Neutrophil (primary cell): ENCODE measurements at regions not wholly inside any gene's neighbourhood (a gene's known extent, or its start where the extent isn't known, plus 50 kb on each side); places are given as distances from the start of the nearest gene placed in this dataset.

ENCODE experiments used
- H3K27ac ChIP-seq: fragments of 200-600 bp; sonication (generic); 2 replicates; pipeline ENCODE4 v1.5.1; 2016; ENCODE audit warnings: mild to moderate bottlenecking, moderate library complexity
- H3K27me3 ChIP-seq: fragments of 200-600 bp; sonication (generic); 2 replicates; pipeline ENCODE4 v1.6.0; 2016; ENCODE audit warnings: mild to moderate bottlenecking
- H3K36me3 ChIP-seq: fragments of 200-600 bp; sonication (generic); 2 replicates; pipeline ENCODE4 v1.5.1; 2017
- H3K4me1 ChIP-seq, 2 experiments: fragments of 200-600 bp in 1 of 2; sonication (generic) in 1 of 2; 1 replicate in 1 of 2; 2 replicates in 1 of 2; pipeline versions ENCODE4 v1.5.1 to v1.6.1; 2013 to 2016; ENCODE audit warnings: low read depth in 1 of 2, low read length in 1 of 2, mild to moderate bottlenecking in 1 of 2, moderate library complexity in 1 of 2; ENCODE audit not compliant: control insufficient read depth in 1 of 2, insufficient read depth in 1 of 2
- H3K4me3 ChIP-seq, 2 experiments: fragments of 200-600 bp in 1 of 2; sonication (generic) in 1 of 2; 1 replicate in 1 of 2; 2 replicates in 1 of 2; pipeline ENCODE4 v1.5.1; 2013 to 2016; ENCODE audit warnings: low read depth in 1 of 2, low read length in 1 of 2, mild to moderate bottlenecking in 1 of 2, moderate library complexity in 1 of 2
- H3K9me3 ChIP-seq: fragments of 200-600 bp; sonication (generic); 2 replicates; pipeline ENCODE4 v1.5.1; 2016
- TF ChIP-seq, protein P1 (sequence below): fragments of 200-600 bp; sonication (generic); IDR thresholded peaks from 2 replicates; pipeline ENCODE4 v1.5.1; 2016; ENCODE audit warnings: antibody characterized with exemption

DNA sequence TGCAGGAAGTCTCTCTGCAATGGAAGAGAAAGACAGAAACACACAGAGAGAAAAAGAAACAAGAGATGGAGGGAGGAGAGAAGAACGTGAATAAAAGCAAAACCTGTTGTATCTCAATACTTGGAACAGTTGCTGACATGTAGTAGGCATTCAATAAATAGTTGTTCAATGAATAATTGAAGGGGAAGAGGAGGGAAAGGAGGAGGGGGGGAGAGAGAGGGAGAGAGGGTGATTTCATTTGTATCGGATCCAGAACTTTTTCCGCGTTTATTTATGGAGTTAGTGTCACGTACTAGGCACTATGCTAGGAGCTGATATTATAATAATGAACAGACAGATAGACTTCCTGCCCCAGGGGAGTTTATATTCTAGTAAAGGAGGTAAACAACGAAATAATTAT is 144.1 kb downstream of the OMA1 start:
- H3K36me3 ChIP-seq: no peaks in the 10 kb centered on the region
- no peaks in the 10 kb centered on the region for H3K9me3 ChIP-seq
- TF ChIP-seq, protein P1, sequence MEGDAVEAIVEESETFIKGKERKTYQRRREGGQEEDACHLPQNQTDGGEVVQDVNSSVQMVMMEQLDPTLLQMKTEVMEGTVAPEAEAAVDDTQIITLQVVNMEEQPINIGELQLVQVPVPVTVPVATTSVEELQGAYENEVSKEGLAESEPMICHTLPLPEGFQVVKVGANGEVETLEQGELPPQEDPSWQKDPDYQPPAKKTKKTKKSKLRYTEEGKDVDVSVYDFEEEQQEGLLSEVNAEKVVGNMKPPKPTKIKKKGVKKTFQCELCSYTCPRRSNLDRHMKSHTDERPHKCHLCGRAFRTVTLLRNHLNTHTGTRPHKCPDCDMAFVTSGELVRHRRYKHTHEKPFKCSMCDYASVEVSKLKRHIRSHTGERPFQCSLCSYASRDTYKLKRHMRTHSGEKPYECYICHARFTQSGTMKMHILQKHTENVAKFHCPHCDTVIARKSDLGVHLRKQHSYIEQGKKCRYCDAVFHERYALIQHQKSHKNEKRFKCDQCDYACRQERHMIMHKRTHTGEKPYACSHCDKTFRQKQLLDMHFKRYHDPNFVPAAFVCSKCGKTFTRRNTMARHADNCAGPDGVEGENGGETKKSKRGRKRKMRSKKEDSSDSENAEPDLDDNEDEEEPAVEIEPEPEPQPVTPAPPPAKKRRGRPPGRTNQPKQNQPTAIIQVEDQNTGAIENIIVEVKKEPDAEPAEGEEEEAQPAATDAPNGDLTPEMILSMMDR: no peak
- H3K27ac ChIP-seq: no peak overlapping the region
- H3K27me3 ChIP-seq: no peaks in the 10 kb centered on the region
- no peak overlapping the region for H3K4me3 ChIP-seq
- H3K4me1 ChIP-seq: peaks cover 13 to 17% of the 10 kb centered on the region in 2 experiments

DNA sequence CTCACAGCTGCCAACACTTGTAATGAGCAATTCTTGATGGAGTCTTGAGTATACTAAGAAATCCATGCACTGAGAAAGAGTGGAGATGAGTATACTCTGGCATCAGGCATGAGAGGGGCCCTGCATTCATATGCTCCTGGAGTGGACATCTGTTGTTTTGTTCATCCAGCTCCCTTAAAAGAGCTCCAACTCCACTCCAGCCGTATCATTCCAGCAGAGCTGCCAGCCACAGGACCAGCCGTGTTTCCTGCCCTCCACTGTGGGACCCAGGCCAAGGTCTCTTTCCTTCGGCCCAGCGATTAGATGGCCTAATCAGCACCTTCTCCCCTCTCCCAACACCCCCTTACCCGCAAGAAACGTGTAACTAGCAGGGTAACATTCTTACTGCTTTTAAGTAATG is 144.5 kb downstream of the OMA1 start:
- H3K36me3 ChIP-seq: no peaks in the 10 kb centered on the region
- H3K27ac ChIP-seq: no peak overlapping the region
- no peaks in the 10 kb centered on the region for H3K9me3 ChIP-seq
- H3K27me3 ChIP-seq: no peaks in the 10 kb centered on the region
- TF ChIP-seq, protein P1: no peak
- H3K4me3 ChIP-seq: no peak overlapping the region
- H3K4me1 ChIP-seq: peaks cover 17 to 21% of the 10 kb centered on the region in 2 experiments

DNA sequence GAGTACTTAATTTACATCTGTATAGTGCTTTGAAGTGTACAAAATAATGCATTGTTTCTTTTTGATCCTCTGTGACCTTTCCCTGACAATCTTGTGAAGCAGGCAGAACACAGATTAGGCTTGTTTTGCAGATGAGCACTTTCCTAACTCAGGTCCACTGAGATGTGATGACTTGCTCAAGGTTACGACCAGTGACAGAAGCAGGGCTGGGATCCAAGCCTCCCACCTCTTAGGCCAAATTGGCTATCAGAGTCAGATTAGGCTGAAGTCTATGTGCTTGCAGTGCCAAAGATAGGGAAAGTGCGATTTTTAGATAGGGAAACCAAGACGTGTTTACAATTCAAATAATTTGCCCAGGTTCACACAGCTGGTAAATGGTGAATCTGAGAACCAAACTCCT is 147.3 kb downstream of the OMA1 start:
- Histone ChIP-seq H3K36me3 (no peaks in the 10 kb centered on the region), H3K4me3 (no peak overlapping the region), H3K9me3 (no peaks in the 10 kb centered on the region), H3K27ac (no peak overlapping the region), H3K27me3 (no peaks in the 10 kb centered on the region), H3K4me1 (peaks cover 29 to 33% of the 10 kb centered on the region in 2 experiments)
- TF ChIP-seq, protein P1: no peak

DNA sequence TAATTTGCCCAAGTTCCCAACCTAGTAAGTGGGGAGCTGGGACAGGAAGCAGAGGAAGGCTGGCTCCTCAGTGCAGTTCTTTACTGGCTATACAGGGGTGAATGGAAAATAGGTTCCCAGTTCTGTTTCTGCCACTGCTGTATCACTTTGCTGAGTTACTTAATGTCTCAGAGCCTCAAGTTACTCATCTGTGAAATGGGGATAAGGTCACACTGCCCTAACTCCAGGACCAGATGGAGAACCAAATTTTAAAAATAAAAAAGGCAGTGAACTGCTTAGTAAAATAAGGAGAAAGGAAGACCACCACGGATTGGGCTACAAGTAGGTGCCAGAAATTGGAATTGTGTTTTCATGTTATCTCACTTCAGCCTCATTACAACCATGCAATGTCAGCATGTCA is 147.8 kb downstream of the OMA1 start:
- no peaks in the 10 kb centered on the region for H3K9me3 ChIP-seq
- peaks cover 29 to 33% of the 10 kb centered on the region in 2 experiments for H3K4me1 ChIP-seq
- H3K27ac ChIP-seq: no peak overlapping the region
- H3K36me3 ChIP-seq: no peaks in the 10 kb centered on the region
- H3K4me3 ChIP-seq: no peak overlapping the region
- no peaks in the 10 kb centered on the region for H3K27me3 ChIP-seq
- TF ChIP-seq, protein P1: no peak

DNA sequence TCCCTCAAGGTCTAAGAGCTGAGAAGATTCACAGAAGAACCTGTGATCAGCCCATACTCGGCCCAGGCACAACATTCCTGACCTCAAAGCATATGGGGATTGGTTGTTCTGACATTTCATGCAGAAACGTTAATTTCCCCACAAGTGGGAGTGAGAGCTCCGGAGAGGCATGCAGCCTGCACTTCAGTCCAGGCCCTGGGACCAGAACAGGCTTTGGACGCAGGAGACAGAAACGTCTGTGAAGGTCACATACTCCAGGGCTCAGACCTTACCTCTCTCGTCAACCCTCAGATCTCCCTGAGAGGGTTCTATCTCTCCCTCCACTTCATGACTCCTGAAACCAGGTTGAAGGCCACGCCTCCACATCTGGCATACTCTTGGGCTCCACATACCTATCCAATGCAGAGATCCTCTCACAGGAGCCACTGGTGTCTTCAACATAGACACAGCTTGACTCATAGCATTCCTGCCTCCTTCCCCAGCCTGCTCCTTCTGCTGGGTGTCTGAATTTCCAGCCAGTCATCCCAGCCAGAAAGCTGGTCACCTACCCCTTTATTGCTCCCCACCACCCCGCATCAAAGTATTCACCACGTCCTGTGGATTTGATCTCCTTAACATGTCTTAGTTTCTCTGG is 149.2 kb downstream of the OMA1 start:
- peaks cover 34 to 36% of the 10 kb centered on the region in 2 experiments for H3K4me1 ChIP-seq
- H3K4me3 ChIP-seq: no peak overlapping the region
- no peaks in the 10 kb centered on the region for H3K9me3 ChIP-seq
- no peaks in the 10 kb centered on the region for H3K36me3 ChIP-seq
- no peaks in the 10 kb centered on the region for H3K27me3 ChIP-seq
- H3K27ac ChIP-seq: no peak overlapping the region
- TF ChIP-seq, protein P1: no peak

DNA sequence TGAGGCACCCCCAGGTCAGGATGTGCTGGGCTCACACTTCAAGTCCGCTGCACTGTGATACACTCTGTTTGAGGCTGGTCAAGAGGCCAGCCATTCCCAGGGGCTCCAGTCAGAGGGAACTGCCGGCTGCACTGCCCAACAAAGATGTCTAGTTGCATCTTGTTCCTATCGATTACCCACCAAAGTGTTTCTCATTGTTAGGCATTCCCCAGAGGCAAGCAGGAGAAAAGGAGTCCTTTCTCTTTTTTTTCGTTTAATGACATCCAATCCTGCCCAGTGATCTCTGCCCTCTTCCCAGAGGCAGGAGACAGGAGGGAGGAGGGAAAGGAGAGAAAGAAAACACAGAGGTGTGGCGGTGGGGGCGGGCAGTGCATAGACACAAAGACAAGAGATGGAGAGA is 150.4 kb downstream of the OMA1 start:
- H3K4me3 ChIP-seq: no peak overlapping the region
- no peaks in the 10 kb centered on the region for H3K27me3 ChIP-seq
- TF ChIP-seq, protein P1: no peak
- H3K4me1 ChIP-seq: peaks cover 46 to 47% of the 10 kb centered on the region in 2 experiments
- no peaks in the 10 kb centered on the region for H3K36me3 ChIP-seq
- no peak overlapping the region for H3K27ac ChIP-seq
- H3K9me3 ChIP-seq: no peaks in the 10 kb centered on the region
